ENCODE measurements at regions not wholly inside any gene's neighbourhood (a gene's known extent, or its start where the extent isn't known, plus 50 kb on each side); places are given as distances from the start of the nearest gene placed in this dataset.

DNA sequence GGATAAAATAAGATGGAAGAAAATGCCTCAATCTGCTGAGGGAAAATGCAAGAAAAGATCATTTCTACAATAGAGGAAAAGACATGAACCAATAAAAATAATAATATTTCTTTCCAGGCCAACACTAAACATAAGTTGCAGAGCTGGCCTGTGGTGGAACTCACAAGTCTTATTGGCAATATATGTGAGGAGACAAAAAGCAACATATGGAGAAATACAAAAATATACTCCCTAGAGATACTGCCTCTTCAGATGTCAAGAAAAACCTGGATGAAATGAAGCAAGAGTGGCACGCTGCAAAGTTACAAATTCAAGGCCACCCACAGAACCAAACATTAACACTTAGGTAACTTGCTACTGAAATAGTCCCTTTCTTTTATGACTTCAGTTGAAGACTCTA, 264.9 kb upstream of the FMN2 start:
- DNase-seq (ENCODE audit: low spot score), result no peak

DNA sequence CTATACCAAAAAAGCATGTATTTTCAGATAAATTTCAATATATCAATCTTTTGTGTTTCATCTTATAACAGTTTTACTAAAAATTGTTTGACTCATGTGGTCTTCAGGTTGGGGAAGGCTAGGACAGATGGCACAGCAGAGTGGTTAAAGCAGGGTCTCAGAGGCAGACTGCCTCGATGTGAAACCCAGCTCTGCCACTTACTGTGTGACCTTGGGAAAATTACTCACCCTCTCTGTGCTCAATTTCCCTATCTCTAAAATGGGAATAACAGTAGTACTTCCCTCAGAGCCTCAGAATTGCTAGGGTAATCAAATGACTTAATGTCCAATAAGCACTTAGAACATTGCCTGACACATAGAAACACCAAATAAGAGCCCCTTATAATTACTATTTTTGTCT, 262.1 kb upstream of the FMN2 start:
- DNase-seq (ENCODE audit: low spot score), result no peak

DNA sequence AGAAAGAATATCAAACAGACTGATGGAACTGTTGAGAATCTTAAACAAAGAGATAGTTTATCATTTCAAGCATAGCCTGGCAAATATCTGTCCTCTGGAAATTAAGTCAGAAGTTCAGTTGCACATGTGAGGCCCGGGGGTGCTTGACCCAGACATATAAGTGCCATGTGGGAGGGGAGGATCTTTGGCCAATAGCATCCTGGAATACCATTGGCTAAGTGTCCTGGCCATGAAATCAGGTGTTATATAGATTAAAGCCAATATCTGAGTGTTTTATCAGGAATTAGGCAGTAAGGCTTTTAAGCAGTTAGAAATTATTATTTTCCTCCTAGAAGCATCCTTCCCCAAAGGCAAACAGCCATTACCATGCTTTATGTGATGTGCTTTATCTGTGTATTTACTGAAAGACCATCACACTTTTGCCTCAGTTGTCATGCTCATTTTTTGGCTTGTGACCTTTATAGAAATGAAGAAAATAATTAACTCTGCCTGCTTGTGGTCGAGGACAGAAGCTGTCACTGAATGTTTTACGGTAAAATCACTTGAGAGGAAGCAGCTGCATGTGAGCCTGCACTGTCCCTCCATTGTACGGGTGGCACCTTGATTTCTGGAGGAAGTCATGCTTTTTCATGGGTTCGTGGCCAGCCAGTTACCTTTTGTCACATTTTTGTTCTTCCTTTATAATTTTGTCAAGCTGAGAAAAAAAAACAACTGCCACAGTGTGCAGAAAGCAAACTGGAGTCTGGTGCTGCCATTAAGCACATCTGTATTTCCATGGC, 259.9 kb upstream of the FMN2 start:
- DNase-seq (ENCODE audit: low spot score), result no peak

DNA sequence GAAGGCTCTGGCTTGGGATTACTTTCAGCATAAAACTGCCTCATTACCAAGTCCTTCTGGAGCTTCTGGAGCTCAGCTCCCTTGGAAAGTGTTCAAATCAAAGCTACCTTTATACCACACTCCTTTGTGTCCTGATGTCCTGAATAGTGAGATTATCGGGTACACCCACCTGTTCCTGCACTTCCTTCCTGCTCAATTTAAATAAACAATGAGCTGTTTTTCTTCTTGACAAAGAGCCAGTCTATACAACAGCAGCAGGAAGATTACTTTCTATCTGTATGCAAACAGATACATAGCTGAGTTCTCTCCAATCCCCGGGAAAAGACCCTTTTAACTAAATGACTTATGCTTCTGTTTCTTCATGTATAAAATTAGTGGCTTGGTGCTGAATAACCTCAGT, 258.0 kb upstream of the FMN2 start:
- no peak for DNase-seq (ENCODE audit: low spot score)

DNA sequence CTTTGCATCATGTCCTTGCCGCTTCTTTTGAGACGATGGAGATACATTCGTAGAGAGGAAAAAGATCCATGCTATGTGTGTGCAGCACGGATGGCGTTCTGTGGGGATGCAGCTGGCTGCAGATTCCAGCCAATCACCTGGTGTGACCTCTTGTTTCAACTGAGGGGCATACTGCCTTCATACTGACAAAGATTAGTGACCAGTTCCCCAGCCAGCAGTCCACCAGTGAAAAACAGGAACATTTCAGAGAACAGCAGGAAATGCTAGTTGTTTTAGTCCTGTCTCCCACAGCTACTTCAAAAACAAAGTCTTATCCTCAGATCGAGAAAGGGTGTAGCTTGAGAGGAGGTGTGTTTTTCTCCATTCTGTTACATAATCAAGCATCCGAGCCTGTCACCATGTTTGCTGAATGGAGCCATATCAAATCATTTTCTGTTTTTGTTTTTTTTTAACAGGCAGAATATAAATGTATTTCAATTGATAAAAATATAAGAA, 255.7 kb upstream of the FMN2 start:
- no peak for DNase-seq (ENCODE audit: low spot score)

DNA sequence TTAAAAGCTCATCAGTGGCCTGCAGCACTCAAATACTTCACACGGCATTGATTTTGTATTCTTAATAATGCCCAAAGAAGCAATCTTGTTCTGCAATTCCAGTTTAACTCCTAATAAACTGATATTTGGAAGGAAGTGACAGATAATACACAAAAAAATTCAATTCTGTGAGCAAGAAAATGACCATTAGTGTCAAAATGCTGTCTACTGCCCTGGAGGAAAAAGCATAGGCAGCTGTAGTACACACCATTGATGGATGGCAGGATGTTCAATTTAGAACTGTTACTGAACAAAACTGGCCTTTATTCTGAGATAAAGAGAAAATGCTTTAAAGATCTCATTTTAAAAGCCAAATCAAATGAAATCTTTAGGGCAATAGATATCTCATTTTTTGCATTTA, 251.3 kb upstream of the FMN2 start:
- no peak for DNase-seq (ENCODE audit: low spot score)

DNA sequence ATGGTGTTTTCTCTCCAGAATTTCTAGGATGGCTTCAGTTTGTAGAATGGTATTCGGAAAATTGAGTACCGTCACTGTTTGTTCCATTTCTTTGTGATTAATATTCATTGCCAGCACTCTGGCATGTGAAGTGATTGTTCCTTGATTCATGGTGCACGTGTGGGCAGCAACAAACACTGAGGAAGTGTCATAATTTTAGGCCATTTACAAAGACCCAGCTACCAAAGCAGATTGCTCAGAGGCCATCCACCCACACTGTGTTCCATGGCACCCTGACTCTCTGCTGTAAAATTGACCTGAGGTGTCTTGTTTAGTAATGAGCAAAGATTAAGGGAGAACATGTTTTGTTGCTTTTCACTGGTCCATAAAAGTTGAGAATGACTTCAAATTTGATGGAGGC, 250.9 kb upstream of the FMN2 start:
- no peak for DNase-seq (ENCODE audit: low spot score)

DNA sequence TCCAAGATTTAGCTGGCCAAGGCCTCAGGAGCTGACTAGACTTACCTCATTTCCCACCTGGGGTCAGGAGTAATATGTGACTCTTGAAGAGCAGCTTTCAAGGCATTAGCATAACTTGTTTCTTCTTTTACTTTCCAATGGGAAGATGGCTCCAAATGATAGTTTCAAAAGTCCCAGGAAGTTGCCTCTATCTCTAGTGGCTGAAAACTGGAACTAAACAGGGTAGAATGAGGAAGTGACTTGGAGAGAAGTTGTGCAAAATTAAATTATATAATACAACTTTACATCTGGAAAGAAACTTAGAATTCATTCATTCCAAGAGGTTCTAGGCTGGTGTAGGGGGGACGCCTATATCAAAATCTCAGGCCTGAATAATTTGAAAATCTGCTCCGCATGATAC, 250.1 kb upstream of the FMN2 start:
- DNase-seq (ENCODE audit: low spot score), result no peak

DNA sequence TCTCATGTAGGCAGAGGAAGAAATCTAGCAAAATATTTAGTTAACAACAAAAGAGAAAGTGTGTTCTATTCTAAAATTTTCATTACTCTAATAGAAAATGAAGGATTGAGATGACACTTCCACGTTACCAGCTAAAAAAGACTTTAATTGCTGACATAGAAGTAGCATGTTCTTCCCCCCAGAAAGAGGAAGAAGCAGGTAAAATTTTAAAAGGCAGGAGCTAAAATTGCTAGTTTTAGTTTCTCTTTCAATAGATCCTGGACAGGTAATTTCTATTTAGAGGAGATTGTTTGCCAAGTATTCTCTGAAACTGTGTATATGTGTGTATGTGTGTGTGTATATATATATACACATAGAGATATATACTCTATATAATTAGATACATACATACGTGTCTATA, 248.1 kb upstream of the FMN2 start:
- no peak for DNase-seq (ENCODE audit: low spot score)

DNA sequence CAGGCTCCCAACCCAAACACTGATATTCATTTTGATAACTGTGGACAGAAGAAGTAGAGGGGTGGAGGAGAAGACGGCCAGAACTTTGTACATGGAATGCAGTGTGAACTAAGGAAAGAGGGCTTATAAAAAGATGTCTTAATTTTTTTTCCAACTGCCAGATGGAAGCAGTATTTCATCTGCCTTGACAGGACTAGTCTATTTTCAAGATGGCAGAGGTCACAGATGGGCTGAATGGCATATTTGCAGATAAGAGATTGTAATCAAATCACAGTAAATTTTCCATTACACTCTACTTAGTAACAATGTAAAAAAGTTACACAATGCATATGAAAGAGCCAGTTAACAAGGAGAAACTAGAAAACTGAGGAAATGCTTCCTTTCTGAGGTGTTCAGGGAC, 246.8 kb upstream of the FMN2 start:
- no peak for DNase-seq (ENCODE audit: low spot score)

DNA sequence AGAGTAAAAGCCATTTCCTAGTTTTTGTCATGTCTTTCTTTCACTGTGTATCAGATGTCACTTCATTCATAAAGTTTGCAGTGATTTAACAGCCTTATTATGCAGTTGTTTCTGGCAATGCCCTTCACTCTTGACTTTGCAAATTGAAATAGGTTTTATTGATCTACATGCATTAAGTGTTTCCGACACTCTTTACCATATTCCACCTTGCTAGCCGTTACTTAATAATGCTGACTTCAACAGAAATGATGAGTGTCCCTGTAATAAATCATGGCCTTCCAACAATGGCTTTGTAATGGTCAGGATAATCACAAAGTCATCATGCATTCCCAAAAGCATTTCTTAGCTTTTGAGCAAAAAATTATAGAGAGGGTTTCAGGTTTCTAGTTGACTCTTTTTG, 236.8 kb upstream of the FMN2 start:
- DNase-seq (ENCODE audit: low spot score), result no peak

DNA sequence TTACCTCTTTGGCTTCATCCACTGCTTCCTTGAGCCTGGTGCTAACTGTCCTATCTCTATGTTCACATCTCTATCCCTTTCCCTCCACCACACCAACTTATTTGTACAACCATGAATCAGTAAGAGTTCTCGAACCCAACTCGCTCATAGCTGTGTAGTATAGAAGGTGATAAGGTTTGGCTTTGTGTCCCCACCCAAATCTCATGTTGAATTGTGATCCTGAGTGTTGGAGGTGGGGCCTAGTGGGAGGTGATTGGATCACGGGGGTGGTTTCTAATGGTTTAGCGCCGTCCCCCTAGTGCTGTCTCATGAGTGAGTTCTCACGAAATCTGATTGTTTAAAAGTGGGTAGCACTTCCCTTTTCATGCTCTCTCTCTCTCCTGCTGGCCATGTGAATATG, 235.6 kb upstream of the FMN2 start:
- DNase-seq (ENCODE audit: low spot score), result no peak

DNA sequence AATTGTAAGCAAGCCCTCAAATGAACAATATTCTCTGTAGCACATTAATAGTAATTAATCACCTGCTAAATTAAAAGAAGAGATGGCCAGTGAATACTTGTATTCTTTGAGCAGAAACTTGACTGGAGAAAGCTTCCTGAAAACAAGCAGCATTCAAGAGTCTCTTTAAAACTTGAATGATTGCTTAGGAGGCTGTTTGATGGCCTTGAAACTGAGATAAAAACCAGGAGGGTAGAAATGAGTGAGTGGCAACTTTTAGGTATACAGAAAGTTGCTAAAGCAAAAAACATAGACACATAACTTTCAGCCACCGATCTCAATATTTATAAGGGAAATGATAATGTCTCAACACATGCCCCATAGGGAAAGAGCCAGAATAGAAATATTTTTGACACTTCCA, 234.8 kb upstream of the FMN2 start:
- DNase-seq (ENCODE audit: low spot score), result no peak

DNA sequence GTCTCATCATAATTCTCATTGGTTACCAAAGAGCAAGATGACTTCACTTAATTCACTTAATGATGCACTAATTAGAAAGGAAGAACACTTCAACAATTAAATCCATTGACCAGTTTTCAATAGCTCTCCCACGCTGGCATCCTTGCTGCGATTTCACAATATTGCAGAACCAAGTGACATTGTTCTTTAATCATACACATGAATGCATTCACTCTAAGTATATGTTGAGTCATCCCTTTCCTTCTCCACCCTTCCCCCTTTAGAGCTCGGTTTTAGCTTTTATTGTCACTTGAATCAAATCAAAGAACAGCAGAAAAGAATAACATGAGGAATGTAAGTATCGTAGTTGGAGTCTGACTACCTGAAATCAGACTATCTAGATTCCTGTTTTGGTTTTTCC, 233.6 kb upstream of the FMN2 start:
- no peak for DNase-seq (ENCODE audit: low spot score)

DNA sequence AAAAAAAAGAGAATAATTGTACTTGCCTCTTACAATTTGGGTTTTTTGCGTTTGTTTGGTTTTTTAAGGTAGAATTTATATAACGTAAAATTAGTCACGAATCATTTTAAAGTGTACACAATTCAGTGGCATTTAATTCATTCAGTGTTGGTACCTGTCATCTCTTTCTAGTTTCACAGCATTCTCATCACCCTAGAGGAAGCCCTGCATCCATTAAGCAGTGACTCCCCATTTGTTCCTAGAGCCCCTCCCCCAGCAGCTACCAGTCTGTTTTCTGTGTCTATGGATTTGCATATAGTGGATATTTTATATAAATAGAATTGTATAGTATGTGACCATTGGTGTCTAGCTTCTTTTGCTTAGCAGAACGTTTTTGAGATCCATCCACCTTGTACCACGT, 233.2 kb upstream of the FMN2 start:
- no peak for DNase-seq (ENCODE audit: low spot score)

DNA sequence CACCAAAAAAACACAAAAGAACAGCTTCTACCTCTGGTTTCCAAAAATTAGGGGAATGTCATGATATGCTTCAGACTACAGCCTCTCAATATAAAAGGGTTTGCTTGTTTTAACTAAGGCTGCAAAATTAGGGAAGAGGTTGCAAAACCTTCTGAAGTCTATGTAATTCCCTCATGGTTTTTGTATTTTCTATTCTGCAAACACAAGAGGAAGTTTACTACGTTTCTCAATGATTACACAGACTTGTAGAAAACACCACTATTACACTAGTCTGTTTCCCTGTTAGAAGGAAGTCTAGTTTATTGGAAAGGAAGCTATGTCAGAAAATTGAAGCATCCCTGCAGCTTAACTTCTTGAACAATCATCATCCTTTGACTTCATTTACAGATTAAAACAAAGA, 229.7 kb upstream of the FMN2 start:
- DNase-seq (ENCODE audit: low spot score), result no peak

DNA sequence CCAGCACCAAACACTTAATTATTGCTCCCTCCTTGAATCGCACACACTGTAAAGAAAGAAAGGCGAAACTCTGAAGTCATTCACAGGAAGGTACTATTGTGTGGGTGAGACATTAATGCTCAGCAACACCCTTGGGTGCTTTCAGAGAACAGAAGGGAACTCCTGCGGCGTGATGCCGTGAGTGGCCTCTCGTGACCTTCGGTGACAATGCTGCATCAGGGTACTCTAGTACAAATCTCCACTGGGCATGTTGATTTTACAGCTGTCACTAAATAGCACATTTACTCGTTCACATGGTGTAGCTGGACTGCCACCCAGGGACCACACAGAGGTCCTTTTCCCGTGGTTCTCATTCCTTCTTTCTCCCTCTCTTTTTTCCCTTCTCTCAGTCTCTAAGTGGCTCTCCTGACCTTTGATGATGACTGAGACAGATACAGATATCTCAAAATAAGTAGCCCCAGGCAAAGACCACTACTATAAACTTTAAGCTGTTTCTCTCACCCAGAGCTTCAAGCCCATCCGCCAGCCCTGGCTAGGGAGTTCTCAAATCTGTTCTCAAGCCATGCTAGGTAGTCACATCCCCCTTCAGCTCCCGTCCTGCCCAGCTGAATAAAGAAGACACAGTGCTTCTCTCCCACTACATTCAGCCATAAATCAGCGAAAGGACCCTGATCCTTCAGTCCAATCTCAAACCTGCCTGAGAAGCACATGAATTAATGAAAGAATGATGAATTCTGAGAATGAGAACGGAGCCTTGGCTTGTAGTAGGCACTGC, 223.4 kb upstream of the FMN2 start:
- no peak for DNase-seq (ENCODE audit: low spot score)

DNA sequence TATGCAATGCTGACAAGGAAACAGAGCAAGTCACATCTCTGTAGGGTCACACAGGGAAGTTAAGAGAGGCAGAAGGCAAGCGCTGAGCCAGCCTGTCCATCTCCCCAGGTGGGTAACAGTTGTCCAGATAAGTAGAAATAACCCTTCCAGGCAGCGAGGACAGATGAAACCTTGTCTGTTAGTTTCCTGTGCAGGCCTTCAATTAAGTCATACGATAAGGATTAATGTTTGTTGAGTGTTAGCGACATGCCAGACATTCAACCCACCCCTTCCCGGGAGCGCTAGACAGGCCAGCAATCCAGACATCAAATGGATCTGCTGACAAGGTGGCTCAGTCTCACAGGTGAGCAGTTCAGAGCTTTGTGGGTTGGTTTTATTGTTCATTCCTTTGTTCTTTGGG, 221.5 kb upstream of the FMN2 start:
- DNase-seq (ENCODE audit: low spot score), result no peak

DNA sequence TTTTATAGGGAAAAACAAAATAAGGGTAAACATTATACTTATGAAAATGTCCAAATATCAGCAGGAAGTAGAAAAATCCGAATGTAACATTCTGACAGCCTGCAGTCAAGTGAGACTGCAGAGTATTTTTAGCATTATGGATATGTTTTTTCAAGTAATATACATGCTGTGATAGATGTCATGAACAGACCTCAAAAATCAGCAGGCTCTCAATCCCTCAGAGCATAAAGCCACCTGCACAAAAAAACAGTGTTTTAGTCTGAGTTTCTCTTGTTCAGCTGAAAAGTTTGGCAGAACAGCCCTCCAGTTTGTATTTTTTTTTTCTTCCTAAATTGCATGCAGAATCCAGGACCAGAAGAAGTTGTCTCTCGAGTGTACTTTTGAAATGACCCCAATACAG, 219.1 kb upstream of the FMN2 start:
- no peak for DNase-seq (ENCODE audit: low spot score)

DNA sequence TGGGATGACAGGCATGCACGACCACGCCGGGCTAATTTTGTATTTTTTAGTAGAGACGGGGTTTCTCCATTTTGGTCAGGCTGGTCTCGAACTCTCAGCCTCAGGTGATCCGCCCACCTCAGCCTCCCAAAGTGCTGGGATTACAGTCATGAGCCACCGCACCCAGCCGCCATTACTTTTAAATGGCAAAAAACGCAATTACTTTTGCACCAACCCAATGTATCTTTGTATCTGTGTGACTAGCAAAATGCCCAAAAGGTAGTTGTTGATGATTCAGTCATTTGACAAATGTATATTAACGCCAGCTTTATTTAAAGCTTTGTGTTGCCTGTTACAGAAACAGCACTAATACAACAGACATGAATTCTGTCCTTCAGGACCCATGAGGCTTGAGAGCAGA, 216.9 kb upstream of the FMN2 start:
- DNase-seq (ENCODE audit: low spot score), result no peak

DNA sequence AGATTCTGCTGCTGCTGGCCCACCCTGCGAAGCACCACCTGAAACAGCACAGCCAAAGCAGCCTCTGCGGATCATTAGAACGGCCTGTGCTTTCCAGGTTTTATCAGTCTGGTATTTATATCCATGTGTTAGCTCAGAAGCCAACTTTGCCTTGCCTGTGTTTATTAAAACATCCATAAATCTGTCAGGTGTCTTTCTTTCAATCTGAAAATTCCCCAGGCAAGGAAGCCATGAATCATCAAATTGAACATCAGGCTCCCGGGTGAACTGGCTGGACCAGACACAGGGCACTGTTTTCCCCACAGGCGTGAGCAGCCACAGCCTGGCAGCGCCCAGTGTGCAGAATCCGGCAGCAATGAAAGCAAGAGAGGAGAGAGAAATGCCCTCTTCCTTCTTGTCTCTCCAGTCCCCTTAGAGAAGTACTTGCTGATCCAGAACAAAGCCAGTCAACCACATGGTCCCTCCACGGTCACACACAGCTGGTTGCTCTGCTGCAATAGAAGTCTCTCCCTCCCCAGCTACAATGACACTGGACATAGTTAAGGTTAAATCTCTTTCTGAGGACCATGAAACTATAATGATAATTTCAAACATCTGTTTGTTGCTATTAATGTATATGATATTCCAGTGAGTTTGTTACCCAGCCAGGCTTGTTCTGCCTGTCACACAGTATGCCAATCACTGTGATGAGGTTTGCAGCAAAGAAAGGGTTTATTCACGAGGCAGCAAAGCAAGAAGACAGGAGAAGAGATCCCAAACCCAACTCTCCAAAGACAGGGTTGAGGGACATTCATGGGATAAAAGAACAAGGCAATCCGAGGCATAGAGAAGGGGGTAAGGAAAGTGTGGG, 212.1 kb upstream of the FMN2 start:
- no peak for DNase-seq (ENCODE audit: low spot score)

DNA sequence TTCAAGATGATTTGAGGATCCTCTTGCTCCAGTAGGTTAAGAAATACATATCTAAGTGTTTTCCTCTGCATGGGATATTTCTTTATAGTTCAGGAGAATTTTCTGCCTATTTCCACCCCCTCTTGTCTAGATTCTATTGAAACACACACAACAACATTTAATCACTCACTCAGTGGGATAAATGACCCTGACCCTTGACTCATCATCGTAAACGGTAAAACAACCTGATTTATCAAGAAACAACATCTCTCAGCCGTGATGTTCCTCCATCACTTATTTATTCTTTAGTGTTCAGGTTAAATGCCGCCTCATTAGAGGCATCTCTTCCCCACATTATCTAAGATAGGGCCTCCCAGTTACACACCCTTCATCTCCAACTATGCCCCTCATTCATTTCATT, 208.7 kb upstream of the FMN2 start:
- no peak for DNase-seq (ENCODE audit: low spot score)

DNA sequence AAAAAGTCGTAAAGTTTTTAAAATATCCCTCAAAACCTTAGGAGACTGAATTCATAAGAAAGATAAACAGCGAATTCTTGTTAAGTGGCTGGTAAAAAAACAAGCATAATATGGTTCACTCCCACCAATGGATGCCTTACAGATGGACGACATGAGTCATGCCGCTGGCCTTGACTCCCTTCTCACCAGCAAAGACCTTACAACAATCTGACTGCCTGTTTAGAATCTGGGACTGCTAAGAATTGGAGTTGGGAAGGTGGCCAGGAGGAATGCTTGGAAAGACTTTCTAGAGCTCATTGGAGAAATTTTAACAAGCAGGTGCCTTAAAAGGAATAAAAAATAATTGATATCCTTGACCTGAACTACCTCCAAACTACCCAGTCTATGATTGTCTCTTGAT, 206.9 kb upstream of the FMN2 start:
- no peak for DNase-seq (ENCODE audit: low spot score)

All from HuH-7.5 (cell line).